ENCODE measurements at regions not wholly inside any gene's neighbourhood (a gene's known extent, or its start where the extent isn't known, plus 50 kb on each side); places are given as distances from the start of the nearest gene placed in this dataset.

DNA sequence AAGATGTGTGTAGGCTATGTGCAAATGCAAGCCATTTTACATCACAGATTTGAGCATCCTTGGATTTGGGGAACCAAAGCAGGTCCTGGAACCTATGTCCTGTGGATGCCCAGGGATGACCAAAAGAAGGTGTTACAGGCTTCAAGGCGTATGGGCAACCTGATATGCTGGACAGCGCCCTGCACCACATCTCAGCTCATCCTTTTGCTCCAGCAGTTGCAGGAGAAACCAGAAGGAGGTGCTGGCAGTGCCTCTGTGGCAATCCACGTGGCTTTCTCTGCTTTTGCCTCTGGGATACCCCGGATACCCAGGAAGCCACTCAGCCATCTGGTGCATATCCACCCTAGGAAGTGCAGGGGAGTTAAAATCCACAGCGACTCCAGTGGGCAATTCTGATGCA lies 110.3 kb upstream of the VSTM2B start:
- Histone ChIP-seq H3K4me1 (ENCODE audit: control insufficient read depth, insufficient read depth, low read length, poor library complexity, severe bottlenecking) (no peaks in the 10 kb centered on the region), H3K4me3 (ENCODE audit: extremely low read depth, insufficient read depth, low read length, poor library complexity, severe bottlenecking) (no peak overlapping the region), H3K27ac (ENCODE audit: low read depth, low read length, severe bottlenecking) (no peak overlapping the region), H3K36me3 (ENCODE audit: control insufficient read depth, insufficient read depth, low read length) (no peaks in the 10 kb centered on the region), H3K9me3 (ENCODE audit: control insufficient read depth, low read length) (no peaks in the 10 kb centered on the region)
- WGBS, 2 experiments (ENCODE audit: insufficient coverage in 2 of 2) = 28 to 83% methylated on average over 1 to 3 of the region's 5 CpGs

DNA sequence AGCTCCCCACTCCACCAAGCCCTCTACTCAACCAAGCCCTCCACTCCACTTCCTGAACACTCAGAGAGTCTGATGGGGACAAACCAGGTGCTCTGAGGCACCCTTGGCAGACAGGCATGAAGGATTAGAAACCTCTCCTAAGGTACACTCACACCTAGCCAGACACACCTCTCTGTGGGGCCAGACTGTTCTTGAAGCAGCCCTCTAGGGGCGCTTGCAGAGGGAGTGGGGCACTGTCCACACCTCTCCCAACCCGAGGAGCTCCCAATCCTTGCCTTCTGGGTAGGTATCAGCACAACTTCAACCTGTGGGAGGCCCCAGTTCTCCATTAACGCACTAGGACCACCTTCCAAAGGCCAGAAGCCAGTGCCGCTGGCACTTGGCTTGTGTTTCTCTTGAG lies 108.7 kb upstream of the VSTM2B start:
- H3K36me3 ChIP-seq (ENCODE audit: control insufficient read depth, insufficient read depth, low read length) = no peaks in the 10 kb centered on the region
- no peaks in the 10 kb centered on the region for H3K9me3 ChIP-seq (ENCODE audit: control insufficient read depth, low read length)
- H3K4me3 ChIP-seq (ENCODE audit: extremely low read depth, insufficient read depth, low read length, poor library complexity, severe bottlenecking) = no peak overlapping the region
- H3K27ac ChIP-seq (ENCODE audit: low read depth, low read length, severe bottlenecking) = no peak overlapping the region
- peaks cover 4% of the 10 kb centered on the region for H3K4me1 ChIP-seq (ENCODE audit: control insufficient read depth, insufficient read depth, low read length, poor library complexity, severe bottlenecking)
- WGBS, 2 experiments (ENCODE audit: insufficient coverage in 2 of 2) = 78 to 89% methylated on average over 3 to 4 of the region's 4 CpGs

DNA sequence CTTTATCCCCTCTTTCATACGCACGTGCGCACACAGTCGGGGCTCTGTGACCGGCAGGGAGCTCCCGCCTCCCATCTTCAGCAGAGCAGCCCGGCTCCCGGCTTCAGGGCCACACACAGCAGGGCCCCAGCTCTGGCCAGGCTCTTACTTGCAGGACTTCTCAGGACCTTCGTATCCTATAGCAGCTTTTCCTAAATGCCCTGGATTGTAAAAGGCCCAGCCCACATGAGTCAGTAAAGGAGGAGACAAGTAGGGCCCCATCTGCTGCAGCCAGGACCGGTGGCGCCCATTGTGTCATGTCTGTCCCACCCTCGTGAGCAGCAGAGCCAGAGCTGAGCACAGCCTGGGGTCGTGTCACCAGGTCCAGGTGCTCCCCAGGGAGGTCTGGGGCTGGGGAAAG lies 107.6 kb upstream of the VSTM2B start:
- Histone ChIP-seq H3K9me3 (ENCODE audit: control insufficient read depth, low read length) (no peaks in the 10 kb centered on the region), H3K4me3 (ENCODE audit: extremely low read depth, insufficient read depth, low read length, poor library complexity, severe bottlenecking) (no peak overlapping the region), H3K36me3 (ENCODE audit: control insufficient read depth, insufficient read depth, low read length) (no peaks in the 10 kb centered on the region), H3K27ac (ENCODE audit: low read depth, low read length, severe bottlenecking) (no peak overlapping the region), H3K4me1 (ENCODE audit: control insufficient read depth, insufficient read depth, low read length, poor library complexity, severe bottlenecking) (peaks cover 4% of the 10 kb centered on the region)
- 86 to 90% methylated on average over 4 to 11 of the region's 13 CpGs for WGBS, 2 experiments (ENCODE audit: insufficient coverage in 2 of 2)

DNA sequence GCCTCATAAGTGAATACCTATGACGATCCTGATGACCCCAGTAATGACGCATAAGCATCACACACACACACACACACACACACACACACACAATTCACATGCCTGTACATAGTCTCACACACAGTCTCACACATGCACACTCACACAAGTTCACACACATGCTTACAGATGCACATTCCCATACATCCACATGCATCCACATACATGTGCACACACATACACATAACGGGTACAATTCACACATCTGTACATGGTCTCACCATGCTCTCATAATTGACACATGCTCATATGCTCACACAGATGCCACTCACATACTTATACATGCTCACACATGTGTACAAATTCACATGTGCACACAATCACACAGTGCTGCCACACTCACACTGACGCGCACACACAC lies 105.7 kb upstream of the VSTM2B start:
- Histone ChIP-seq H3K4me3 (ENCODE audit: extremely low read depth, insufficient read depth, low read length, poor library complexity, severe bottlenecking) (no peak overlapping the region), H3K36me3 (ENCODE audit: control insufficient read depth, insufficient read depth, low read length) (no peaks in the 10 kb centered on the region), H3K4me1 (ENCODE audit: control insufficient read depth, insufficient read depth, low read length, poor library complexity, severe bottlenecking) (peaks cover 4% of the 10 kb centered on the region), H3K27ac (ENCODE audit: low read depth, low read length, severe bottlenecking) (no peak overlapping the region), H3K9me3 (ENCODE audit: control insufficient read depth, low read length) (no peaks in the 10 kb centered on the region)
- 91 to 98% methylated on average over 4 to 5 of the region's 5 CpGs for WGBS, 2 experiments (ENCODE audit: insufficient coverage in 2 of 2)

DNA sequence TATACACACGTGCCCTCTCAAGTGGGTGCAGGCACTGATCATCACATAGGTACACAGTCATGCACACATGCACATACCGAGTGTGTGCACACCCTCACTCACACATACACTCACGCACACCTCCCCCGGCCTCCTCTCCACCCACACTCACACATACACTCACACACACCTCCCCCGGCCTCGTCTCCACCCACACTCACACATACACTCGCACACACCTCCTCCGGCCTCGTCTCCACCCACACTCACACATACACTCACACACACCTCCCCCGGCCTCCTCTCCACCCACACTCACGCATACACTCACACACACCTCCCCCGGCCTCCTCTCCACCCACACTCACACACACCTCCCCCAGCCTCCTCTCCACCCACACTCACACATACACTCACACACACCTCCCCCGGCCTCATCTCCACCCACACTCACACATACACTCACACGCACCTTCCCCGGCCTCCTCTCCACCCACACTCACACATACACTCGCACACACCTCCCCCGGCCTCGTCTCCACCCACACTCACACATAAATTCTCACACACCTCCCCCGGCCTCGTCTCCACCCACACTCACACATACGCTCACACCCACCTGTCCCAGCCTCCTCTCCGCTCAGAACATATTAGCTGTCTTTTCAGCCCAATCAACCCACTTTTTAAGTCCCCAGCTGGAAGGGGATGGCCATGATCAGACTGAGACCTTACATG lies 105.2 kb upstream of the VSTM2B start:
- H3K4me3 ChIP-seq (ENCODE audit: extremely low read depth, insufficient read depth, low read length, poor library complexity, severe bottlenecking) = no peak overlapping the region
- 91 to 93% methylated on average over 14 to 22 of the region's 22 CpGs for WGBS, 2 experiments (ENCODE audit: insufficient coverage in 2 of 2)
- H3K9me3 ChIP-seq (ENCODE audit: control insufficient read depth, low read length) = no peaks in the 10 kb centered on the region
- H3K4me1 ChIP-seq (ENCODE audit: control insufficient read depth, insufficient read depth, low read length, poor library complexity, severe bottlenecking) = peaks cover 4% of the 10 kb centered on the region
- no peak overlapping the region for H3K27ac ChIP-seq (ENCODE audit: low read depth, low read length, severe bottlenecking)
- no peaks in the 10 kb centered on the region for H3K36me3 ChIP-seq (ENCODE audit: control insufficient read depth, insufficient read depth, low read length)

DNA sequence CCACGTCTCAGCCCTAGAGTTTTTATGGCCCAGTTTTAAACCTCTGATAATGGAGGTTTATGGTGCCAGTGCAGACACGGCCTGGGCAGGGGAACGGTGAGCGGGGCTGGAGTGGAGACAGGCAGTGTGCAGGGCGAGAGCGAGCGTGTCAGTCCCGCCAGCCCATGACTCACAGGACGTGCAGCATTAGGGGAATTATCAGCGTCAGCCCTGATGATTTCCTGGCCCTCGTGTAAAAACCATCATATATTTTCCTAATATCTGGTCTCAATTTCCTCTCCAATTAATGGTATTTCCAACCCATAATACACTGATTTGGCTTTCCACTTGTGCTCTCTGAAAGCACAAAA lies 104.6 kb upstream of the VSTM2B start:
- no peak overlapping the region for H3K4me3 ChIP-seq (ENCODE audit: extremely low read depth, insufficient read depth, low read length, poor library complexity, severe bottlenecking)
- H3K4me1 ChIP-seq (ENCODE audit: control insufficient read depth, insufficient read depth, low read length, poor library complexity, severe bottlenecking) = peaks cover 4% of the 10 kb centered on the region
- no peaks in the 10 kb centered on the region for H3K36me3 ChIP-seq (ENCODE audit: control insufficient read depth, insufficient read depth, low read length)
- H3K27ac ChIP-seq (ENCODE audit: low read depth, low read length, severe bottlenecking) = no peak overlapping the region
- 84 to 88% methylated on average over 10 to 11 of the region's 11 CpGs for WGBS, 2 experiments (ENCODE audit: insufficient coverage in 2 of 2)
- H3K9me3 ChIP-seq (ENCODE audit: control insufficient read depth, low read length) = no peaks in the 10 kb centered on the region

DNA sequence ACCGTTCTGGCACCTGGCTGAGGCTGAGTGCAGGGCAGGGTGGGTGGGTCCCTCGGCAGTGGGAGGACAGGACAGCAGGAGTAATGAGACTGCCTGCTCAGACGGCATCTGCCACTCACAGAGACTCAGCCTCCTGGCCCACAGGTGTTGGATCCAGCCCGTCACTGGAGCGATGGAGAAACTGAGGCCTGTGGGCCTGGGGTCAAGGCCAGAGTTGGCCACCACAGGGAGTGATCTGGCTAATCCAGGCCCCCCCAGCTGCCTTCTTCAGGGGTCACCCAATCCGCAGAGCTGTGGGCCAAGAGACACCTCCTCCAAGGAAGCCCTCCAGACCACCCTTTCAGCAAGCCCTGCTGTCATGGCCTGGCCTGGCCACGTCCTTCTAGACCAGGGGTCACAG lies 103.7 kb upstream of the VSTM2B start:
- WGBS, 2 experiments (ENCODE audit: insufficient coverage in 2 of 2) = 93 to 100% methylated on average over 2 to 6 of the region's 7 CpGs
- Histone ChIP-seq H3K4me3 (ENCODE audit: extremely low read depth, insufficient read depth, low read length, poor library complexity, severe bottlenecking) (no peak overlapping the region), H3K9me3 (ENCODE audit: control insufficient read depth, low read length) (peaks cover 6% of the 10 kb centered on the region), H3K4me1 (ENCODE audit: control insufficient read depth, insufficient read depth, low read length, poor library complexity, severe bottlenecking) (peaks cover 4% of the 10 kb centered on the region), H3K27ac (ENCODE audit: low read depth, low read length, severe bottlenecking) (no peak overlapping the region), H3K36me3 (ENCODE audit: control insufficient read depth, insufficient read depth, low read length) (no peaks in the 10 kb centered on the region)

DNA sequence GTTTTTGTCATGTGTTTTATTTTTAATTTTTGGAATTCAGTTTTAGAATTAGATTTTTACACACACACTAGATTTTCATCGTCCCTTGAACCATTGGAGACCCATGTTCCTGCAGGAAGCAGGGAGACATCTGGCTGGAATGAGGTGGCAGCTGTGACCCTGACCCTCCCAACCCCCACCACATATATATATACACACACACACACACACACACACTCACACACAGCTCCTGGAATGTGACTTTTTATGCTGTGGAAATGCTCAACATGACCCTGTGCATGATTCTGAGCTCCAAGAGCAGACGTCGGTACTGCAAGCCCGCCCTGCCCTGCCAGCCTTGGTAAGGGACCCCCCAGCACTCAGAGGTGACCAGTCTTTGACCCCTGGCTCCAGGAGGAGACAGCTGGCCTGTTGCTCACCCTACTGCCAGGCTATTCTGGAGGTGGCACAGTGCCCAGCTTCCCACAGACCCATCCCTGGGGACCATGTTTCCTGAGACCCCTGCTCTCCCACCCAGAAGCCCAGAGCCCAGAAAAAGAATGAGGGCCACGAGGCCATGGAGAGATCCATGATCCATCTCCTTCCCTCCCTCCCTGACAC lies 103.2 kb upstream of the VSTM2B start:
- Histone ChIP-seq H3K36me3 (ENCODE audit: control insufficient read depth, insufficient read depth, low read length) (no peaks in the 10 kb centered on the region), H3K4me3 (ENCODE audit: extremely low read depth, insufficient read depth, low read length, poor library complexity, severe bottlenecking) (no peak overlapping the region), H3K27ac (ENCODE audit: low read depth, low read length, severe bottlenecking) (no peak overlapping the region), H3K9me3 (ENCODE audit: control insufficient read depth, low read length) (peaks cover 6% of the 10 kb centered on the region), H3K4me1 (ENCODE audit: control insufficient read depth, insufficient read depth, low read length, poor library complexity, severe bottlenecking) (peaks cover 4% of the 10 kb centered on the region)
- 76 to 80% methylated on average over 4 of the region's 5 CpGs for WGBS, 2 experiments (ENCODE audit: insufficient coverage in 2 of 2)

DNA sequence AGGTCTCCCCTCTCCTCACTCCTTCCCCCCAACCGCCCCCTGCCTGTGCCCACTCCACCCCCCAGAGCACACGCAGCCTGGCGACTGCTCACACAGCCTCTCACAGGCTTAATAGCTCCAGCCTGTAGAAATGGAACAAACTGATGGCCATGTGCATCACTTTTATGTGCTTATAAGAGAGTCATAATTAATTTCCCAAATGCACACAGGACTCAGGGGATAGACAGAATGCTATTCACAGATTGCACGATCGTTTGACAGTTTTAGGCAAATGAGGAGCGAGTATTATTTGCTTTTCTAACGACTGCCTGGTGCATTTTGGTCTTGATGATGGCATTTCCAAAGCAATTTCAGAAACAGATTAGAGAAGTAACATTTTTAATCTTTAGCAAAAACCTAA lies 97.7 kb upstream of the VSTM2B start:
- no peak overlapping the region for H3K4me3 ChIP-seq (ENCODE audit: extremely low read depth, insufficient read depth, low read length, poor library complexity, severe bottlenecking)
- peaks cover 6% of the 10 kb centered on the region for H3K9me3 ChIP-seq (ENCODE audit: control insufficient read depth, low read length)
- no peak overlapping the region for H3K27ac ChIP-seq (ENCODE audit: low read depth, low read length, severe bottlenecking)
- H3K4me1 ChIP-seq (ENCODE audit: control insufficient read depth, insufficient read depth, low read length, poor library complexity, severe bottlenecking) = no peaks in the 10 kb centered on the region
- no peaks in the 10 kb centered on the region for H3K36me3 ChIP-seq (ENCODE audit: control insufficient read depth, insufficient read depth, low read length)
- 74% methylated on average over 4 of the region's 7 CpGs; no CpG with 5 or more reads in 1 of the 2 experiments for WGBS, 2 experiments (ENCODE audit: insufficient coverage in 2 of 2)

DNA sequence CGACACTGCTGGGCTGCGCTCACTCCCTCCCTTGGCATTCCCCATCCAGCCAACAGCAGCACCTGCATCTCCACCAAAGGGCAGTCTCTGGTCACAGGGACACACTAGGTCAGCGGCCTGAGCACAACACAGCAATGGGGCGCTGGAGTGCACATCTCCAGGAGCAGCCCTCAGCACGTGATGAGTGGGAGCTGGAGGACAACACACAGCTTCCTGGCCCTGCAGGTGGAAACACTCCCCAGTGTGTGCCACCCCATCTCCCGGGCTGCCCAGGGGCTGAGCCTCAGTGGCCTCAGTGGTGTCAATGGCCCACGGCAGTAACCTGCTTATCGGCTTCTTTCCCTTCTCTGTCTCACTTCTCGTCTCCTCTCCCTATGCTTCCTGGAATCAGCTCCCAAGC lies 96.8 kb upstream of the VSTM2B start:
- WGBS, 2 experiments (ENCODE audit: insufficient coverage in 2 of 2) = 65 to 82% methylated on average over 6 to 7 of the region's 9 CpGs
- H3K36me3 ChIP-seq (ENCODE audit: control insufficient read depth, insufficient read depth, low read length) = no peaks in the 10 kb centered on the region
- H3K4me1 ChIP-seq (ENCODE audit: control insufficient read depth, insufficient read depth, low read length, poor library complexity, severe bottlenecking) = no peaks in the 10 kb centered on the region
- H3K27ac ChIP-seq (ENCODE audit: low read depth, low read length, severe bottlenecking) = no peak overlapping the region
- H3K4me3 ChIP-seq (ENCODE audit: extremely low read depth, insufficient read depth, low read length, poor library complexity, severe bottlenecking) = no peak overlapping the region
- H3K9me3 ChIP-seq (ENCODE audit: control insufficient read depth, low read length) = peaks cover 6% of the 10 kb centered on the region

DNA sequence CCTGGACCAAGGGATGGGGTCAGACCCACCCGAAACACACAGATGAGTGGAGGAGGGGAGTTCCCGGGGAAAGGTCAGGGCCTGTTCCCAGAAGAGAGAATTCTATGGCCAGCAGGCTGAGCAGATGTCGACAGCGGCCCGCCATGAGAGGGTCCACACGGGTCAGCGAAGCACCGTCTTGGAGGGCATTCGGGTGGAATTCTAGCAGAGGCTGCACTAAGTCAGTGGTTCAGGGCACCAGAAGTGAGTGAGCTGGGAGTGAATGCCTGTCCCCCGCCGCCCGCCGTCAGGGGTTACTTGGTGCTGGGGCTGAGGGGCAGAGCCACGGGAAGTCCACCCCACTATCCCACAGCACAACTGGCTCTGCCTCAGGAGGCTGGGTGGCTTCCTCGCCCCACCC lies 96.2 kb upstream of the VSTM2B start:
- H3K27ac ChIP-seq (ENCODE audit: low read depth, low read length, severe bottlenecking) = no peak overlapping the region
- peaks cover 6% of the 10 kb centered on the region for H3K9me3 ChIP-seq (ENCODE audit: control insufficient read depth, low read length)
- no peaks in the 10 kb centered on the region for H3K4me1 ChIP-seq (ENCODE audit: control insufficient read depth, insufficient read depth, low read length, poor library complexity, severe bottlenecking)
- no peak overlapping the region for H3K4me3 ChIP-seq (ENCODE audit: extremely low read depth, insufficient read depth, low read length, poor library complexity, severe bottlenecking)
- 85 to 89% methylated on average over 14 of the region's 15 CpGs for WGBS, 2 experiments (ENCODE audit: insufficient coverage in 2 of 2)
- H3K36me3 ChIP-seq (ENCODE audit: control insufficient read depth, insufficient read depth, low read length) = no peaks in the 10 kb centered on the region
